HEK293T (cell line): ENCODE measurements at regions not wholly inside any gene's neighbourhood (a gene's known extent, or its start where the extent isn't known, plus 50 kb on each side); places are given as distances from the start of the nearest gene placed in this dataset.

Experiments
- ELF4 ChIP-seq: fragments of 450-650 bp; IDR thresholded peaks from 2 replicates; pipeline ENCODE4 v1.6.1; 2017; ENCODE audit warnings: antibody characterized with exemption
- SP1 ChIP-seq: fragments of 450-650 bp; IDR thresholded peaks from 2 replicates; pipeline ENCODE4 v1.6.1; 2017
- SUZ12 ChIP-seq: fragments of 450-650 bp; IDR thresholded peaks from 2 replicates; pipeline ENCODE4 v1.6.1; 2016; ENCODE audit warnings: mild to moderate bottlenecking
- ZNF384 ChIP-seq: fragments of 450-650 bp; IDR thresholded peaks from 2 replicates; pipeline ENCODE4 v1.6.1; 2016

DNA sequence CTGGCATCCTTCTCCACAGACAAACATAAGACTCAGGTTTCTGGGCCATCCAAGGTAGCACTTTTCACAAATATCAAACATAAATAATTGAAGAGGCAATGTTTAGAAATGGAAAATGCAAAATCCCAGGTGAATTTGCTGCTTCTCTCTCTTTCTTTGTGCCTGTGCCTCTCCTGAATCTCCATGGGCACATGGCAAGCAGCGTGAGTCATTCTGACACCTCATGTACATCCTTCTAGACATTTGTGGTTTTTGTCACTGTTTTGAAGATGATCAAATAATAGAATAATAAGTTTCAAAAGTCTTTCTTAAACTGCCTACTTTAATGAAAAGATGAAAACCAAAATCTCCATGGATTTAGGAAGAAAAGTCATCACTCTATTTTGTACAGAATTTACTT, 60.3 kb upstream of the RAB11FIP2 start:
- TF ChIP-seq SUZ12 (no peak), ELF4 (no peak), ZNF384 (no peak), SP1 (no peak)
